ENCODE measurements at regions not wholly inside any gene's neighbourhood (a gene's known extent, or its start where the extent isn't known, plus 50 kb on each side); places are given as distances from the start of the nearest gene placed in this dataset.

DNA sequence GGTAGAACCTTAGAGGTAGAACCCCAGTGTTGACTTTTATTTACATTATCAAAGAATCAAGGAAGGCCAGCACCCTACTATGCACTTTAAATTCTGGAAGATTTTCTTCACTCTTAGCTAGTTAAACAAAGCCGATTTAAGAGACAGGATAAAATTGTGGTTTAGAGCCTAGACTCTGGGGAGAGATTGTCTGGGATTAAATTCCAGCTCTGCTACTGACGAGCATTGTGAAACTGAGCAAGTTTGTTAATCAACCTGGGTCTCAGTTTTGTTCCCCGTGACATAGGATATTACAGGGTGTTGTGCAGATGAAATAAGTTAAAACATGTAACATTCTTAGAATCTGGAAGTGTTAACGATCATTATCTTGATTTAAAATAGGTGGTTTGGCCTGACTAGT, 83.5 kb downstream of the FEM1C start:
- TF ChIP-seq, protein P1, sequence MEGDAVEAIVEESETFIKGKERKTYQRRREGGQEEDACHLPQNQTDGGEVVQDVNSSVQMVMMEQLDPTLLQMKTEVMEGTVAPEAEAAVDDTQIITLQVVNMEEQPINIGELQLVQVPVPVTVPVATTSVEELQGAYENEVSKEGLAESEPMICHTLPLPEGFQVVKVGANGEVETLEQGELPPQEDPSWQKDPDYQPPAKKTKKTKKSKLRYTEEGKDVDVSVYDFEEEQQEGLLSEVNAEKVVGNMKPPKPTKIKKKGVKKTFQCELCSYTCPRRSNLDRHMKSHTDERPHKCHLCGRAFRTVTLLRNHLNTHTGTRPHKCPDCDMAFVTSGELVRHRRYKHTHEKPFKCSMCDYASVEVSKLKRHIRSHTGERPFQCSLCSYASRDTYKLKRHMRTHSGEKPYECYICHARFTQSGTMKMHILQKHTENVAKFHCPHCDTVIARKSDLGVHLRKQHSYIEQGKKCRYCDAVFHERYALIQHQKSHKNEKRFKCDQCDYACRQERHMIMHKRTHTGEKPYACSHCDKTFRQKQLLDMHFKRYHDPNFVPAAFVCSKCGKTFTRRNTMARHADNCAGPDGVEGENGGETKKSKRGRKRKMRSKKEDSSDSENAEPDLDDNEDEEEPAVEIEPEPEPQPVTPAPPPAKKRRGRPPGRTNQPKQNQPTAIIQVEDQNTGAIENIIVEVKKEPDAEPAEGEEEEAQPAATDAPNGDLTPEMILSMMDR (IDR thresholded peaks at IDR 0.05) = no peak
- TF ChIP-seq POLR2A (IDR thresholded peaks at IDR 0.05) (no peak), POLR2AphosphoS5 (IDR thresholded peaks at IDR 0.05) (no peak), EP300 (IDR thresholded peaks at IDR 0.05) (no peak)

Measured in suprapubic skin (tissue), 4 donors.